ENCODE measurements at regions not wholly inside any gene's neighbourhood (a gene's known extent, or its start where the extent isn't known, plus 50 kb on each side); places are given as distances from the start of the nearest gene placed in this dataset.

DNA sequence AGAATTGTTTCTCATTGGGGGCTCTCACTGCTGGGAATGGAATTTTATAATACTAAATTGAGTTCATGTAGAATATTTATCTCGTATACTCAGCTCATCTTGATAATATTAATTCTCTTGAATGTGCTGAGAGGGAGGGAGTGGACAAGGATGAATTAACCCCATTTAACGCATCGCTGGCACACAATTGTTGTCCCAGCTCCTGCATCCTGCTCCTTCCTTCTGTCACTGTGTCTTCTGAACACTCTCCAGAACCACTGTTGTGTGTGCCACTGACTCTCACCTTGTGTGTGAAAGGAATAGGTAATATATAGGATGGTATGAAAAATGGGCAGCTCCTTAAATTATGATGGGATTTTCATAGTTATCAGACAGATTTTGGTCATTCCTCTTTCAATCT lies 267.3 kb downstream of the MTRR start:
- Histone ChIP-seq H3K27me3 (no peaks in the 10 kb centered on the region), H3K36me3 (no peaks in the 10 kb centered on the region), H3K4me1 (no peaks in the 10 kb centered on the region), H3K4me3 (no peak overlapping the region), H3K27ac (no peak overlapping the region), H3K9me3 (no peaks in the 10 kb centered on the region)
- TF ChIP-seq, protein P1, sequence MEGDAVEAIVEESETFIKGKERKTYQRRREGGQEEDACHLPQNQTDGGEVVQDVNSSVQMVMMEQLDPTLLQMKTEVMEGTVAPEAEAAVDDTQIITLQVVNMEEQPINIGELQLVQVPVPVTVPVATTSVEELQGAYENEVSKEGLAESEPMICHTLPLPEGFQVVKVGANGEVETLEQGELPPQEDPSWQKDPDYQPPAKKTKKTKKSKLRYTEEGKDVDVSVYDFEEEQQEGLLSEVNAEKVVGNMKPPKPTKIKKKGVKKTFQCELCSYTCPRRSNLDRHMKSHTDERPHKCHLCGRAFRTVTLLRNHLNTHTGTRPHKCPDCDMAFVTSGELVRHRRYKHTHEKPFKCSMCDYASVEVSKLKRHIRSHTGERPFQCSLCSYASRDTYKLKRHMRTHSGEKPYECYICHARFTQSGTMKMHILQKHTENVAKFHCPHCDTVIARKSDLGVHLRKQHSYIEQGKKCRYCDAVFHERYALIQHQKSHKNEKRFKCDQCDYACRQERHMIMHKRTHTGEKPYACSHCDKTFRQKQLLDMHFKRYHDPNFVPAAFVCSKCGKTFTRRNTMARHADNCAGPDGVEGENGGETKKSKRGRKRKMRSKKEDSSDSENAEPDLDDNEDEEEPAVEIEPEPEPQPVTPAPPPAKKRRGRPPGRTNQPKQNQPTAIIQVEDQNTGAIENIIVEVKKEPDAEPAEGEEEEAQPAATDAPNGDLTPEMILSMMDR (IDR thresholded peaks at IDR 0.05) = no peak
- ATAC-seq (no peak), DNase-seq (no peak)
- intact Hi-C loops (cut with DNase I) = no loop called here
- 76 to 78% methylated on average over 3 of the region's 3 CpGs for WGBS, 2 donors

DNA sequence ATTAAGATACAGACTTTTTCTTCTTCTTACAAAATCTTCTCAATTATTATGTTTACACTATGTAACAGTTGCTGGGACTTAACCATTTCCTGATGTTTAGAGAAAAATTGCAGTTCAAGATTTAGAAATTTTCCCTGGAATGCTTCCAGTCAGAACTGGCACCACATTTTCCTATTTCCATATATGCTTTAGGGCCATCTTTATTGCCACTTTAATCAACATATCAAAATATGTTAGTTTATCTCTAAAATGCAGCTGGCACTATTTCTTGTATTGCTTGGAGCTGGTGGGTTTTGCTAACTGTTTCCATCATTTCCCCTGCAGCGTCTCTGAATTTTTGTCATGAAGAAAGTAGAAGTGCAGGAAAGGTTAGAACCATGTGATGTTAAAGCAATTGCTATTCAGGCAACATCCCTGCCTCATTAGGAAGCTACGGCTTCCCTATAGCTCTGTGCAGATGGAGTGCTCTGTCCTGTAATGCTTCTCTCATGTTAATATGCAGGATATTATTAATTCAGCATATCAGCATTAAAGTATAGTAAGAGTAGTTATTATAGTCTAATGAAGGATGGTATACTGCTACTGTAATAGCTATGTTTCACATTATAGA lies 269.1 kb downstream of the MTRR start:
- DNase-seq (no peak), ATAC-seq (no peak)
- Histone ChIP-seq H3K27me3 (no peaks in the 10 kb centered on the region), H3K4me3 (no peak overlapping the region), H3K36me3 (no peaks in the 10 kb centered on the region), H3K9me3 (no peaks in the 10 kb centered on the region), H3K27ac (no peak overlapping the region), H3K4me1 (no peaks in the 10 kb centered on the region)
- 64 to 71% methylated on average over 2 of the region's 2 CpGs for WGBS, 2 donors
- TF ChIP-seq, protein P1 (IDR thresholded peaks at IDR 0.05) = no peak
- intact Hi-C loops (cut with DNase I) = no loop called here

DNA sequence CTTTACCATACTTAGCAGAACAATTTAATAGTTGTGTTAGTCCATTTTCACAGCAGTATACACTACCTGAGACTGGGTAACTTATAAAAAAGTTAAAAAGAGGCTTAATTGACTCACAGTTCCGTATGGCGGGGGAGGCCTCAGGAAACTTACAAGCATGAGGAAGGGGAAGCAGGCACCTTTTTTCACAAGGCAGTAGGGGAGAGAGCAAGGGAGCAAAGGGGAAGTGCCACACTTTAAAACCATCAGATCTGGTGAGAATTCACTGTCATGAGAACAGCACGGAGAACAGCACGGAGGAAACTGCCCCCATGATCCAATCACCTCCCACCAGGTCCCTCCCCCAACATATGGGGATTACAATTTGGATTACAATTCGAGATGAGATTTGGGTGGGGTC lies 269.9 kb downstream of the MTRR start:
- Histone ChIP-seq H3K27ac (no peak overlapping the region), H3K4me1 (no peaks in the 10 kb centered on the region), H3K4me3 (no peak overlapping the region), H3K27me3 (no peaks in the 10 kb centered on the region), H3K9me3 (no peaks in the 10 kb centered on the region), H3K36me3 (no peaks in the 10 kb centered on the region)
- TF ChIP-seq, protein P1 (IDR thresholded peaks at IDR 0.05) = no peak
- intact Hi-C loops (cut with DNase I) = no loop called here
- DNase-seq = no peak
- no peak for ATAC-seq
- WGBS, 2 donors = 57 to 59% methylated on average over 5 of the region's 5 CpGs

DNA sequence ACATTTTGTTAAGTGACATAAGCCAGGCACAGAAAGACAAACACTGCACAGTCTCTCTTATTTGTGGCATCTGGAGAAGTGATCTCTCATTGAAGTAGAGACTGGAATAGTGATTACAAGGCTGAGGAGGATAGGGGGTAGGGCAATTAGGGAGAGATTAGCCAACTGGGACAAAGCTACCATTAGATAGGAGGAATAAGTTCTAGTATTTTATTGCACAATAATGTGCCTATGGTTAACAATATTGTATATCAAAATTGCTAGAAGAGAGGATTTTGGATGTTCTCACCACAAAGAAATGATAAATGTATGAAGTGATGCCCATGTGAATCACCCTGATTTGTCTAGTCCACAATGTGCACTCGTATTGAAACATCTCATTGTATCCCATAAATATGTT lies 281.8 kb downstream of the MTRR start:
- H3K4me3 ChIP-seq = no peak overlapping the region
- TF ChIP-seq, protein P1 (IDR thresholded peaks at IDR 0.05) = no peak
- H3K36me3 ChIP-seq = no peaks in the 10 kb centered on the region
- no peaks in the 10 kb centered on the region for H3K27me3 ChIP-seq
- DNase-seq (no peak), ATAC-seq (no peak)
- no peaks in the 10 kb centered on the region for H3K4me1 ChIP-seq
- peaks cover 0 to 4% (median 0%) of the 10 kb centered on the region in 11 donors for H3K9me3 ChIP-seq
- 79 to 83% methylated on average over 1 of the region's 1 CpG for WGBS, 2 donors
- intact Hi-C loops (cut with DNase I) = no loop called here
- H3K27ac ChIP-seq = no peak overlapping the region

Measured in heart right ventricle (tissue), 16 donors.